GM19438 (cell line): ENCODE measurements at regions not wholly inside any gene's neighbourhood (a gene's known extent, or its start where the extent isn't known, plus 50 kb on each side); places are given as distances from the start of the nearest gene placed in this dataset.

Experiments
- ATAC-seq: cut with Tn5 transposase; IDR thresholded peaks from one replicate; pipeline ENCODE4 v1.9.1; 2021; ENCODE audit warnings: low read depth; ENCODE audit not compliant: unreplicated experiment

DNA sequence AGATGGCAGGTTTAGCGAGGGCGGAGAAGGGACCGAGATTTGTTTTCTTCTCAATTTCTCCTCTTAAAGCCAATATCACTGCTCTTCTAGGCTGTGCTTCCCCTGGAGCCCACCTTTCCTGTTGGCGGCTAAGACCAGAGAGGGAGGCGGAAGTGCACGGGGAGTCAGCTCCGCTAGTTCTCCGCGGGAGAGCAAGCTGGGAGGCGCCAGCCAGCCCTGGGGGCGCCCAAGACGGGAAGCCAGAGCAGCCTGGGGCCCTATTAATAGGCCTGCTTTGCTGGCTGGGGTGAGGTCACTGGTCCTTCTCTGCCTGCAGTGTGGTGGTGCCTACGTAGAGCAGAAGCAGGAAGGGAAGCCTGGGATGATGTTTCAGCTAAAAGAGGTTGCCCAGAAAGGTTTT, 61.6 kb downstream of the LSM5 start:
- ATAC-seq = no peak

DNA sequence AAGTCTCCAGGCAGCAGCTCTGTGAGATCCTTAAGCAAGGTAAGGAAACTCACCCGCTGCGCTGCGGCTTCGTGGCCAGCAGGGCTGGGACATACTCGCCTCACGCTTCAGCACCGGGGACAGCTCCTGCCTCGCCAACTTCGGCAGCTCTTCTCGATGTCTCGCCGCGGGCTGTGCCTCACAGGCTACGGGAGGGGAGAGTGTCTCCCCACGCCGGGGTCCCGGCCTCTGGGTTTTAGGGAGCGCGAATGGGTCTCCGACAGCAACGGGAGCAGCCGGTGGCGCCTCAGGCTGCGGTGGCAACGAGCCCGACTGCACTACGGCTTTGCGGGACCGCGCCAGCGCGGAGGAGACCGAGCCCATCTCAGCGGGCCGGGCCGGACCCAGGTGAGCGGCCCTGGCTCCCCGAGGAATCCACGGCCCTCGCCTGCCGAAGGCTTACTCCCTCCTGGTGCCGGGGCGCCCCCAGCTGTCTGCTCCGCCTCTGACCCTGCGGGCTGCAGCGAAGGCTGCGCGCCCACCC, 62.4 kb downstream of the LSM5 start:
- no peak for ATAC-seq

DNA sequence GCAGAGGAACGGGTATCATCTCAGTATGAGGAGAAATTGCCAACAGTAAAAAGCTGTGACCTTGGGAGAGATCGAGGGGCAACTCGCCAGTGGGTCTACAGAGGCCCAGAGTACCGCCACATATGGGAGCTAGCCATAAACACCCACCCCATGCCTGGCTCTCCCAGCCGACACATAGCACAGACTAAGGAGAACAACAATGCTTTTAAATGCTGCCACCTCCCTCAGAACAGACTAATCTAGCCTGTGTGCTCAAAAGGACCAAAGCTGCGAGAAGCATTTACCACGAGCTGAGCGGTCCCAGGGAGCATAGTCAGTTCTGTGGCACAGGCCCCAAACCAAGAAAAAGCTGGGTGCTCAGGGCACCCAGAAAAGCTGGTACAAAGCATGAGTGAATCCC, 73.3 kb downstream of the LSM5 start:
- no peak for ATAC-seq

DNA sequence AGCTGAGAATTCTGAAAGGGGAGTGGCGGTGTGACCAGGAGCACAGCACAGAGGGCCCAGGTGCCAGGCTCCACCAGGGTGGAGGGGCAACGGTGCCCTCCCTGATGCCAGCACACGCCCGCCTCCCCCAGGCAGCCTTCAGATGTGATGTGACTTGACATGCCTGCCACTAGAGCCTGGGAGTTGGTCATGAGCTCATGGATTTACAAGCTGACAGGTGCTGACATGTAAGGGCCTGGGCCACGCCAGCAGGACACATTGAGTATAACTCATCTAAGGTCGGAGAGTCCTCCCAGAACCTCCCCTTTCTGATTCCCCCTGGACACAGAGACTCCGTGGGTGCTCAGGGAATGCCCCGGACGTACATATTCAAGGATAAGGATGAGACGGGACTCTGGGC, 74.2 kb downstream of the LSM5 start:
- ATAC-seq = no peak

DNA sequence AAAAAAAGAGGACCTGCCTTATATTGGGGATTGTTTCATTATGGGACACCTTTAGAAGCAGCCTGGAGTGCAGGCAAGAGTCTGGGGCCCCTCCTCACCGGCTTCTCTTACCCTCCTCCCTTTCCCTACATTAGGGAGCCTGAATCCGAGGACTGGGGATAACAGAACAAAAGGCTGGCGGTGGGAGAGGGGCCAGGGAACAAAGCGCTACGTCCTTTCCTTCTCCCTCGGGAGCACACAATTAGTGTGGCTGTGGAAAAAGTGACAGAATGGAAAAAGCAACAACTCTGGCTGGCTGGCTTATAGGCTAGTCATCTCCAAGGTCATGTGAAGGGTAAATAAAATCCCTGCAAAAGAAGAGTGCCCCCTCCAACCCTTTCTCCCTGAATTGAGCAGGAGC, 74.7 kb downstream of the LSM5 start:
- ATAC-seq = no peak

DNA sequence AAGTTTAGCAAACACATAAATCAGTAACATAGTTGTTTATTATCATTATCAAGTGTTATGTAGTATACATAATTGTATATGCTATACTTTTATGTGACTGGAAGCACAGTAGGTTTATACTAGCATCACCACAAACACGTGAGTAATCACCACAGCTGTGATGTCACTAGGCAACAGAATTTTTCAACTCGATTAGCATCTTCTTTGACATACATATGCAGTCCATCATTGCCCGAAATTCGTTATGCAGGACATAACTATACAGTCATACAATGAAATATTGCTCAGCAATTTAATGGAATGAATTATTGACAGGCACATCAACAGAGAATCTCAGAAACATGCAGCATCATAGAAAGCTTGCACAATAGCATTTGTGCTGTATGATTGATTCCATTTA, 77.7 kb downstream of the LSM5 start:
- no peak for ATAC-seq

DNA sequence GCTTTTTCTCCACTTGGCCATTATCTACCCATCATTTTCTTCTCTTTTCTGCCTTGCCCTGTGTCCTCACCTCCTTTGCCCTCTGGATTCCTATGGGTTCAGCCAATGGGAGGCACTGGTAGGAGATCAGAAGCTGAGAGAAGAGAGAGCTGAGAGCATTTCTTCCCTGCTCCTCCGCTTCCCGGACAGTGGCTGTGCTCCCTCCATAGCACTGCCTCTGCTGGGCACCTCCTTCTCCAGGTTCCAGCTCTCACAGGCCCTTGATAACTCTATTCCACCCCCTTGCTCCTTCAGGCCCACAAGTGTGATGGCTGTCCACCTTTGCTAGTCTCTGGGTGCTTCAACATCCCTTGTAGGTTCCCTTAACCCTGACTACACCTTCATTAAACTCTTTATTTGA, 79.6 kb downstream of the LSM5 start:
- no peak for ATAC-seq

DNA sequence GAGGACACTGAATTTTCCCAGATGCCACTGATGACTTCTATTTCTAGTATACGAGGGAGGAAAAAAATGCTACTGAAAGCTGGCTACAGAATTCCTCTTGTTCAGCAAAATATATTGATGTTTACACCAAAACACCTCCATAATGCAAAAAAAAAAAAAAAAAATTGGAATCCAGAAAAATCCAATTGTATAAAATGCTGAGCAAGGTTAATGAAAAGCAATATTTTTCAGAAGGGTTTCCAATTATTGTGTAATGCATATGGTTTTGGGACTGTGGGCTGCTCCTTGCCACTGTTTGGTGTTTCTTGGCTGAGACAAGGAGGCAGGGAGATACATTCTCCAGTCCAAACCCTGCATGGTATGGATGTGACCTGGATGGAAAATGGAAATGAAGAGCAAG, 83.8 kb downstream of the LSM5 start:
- ATAC-seq = no peak

DNA sequence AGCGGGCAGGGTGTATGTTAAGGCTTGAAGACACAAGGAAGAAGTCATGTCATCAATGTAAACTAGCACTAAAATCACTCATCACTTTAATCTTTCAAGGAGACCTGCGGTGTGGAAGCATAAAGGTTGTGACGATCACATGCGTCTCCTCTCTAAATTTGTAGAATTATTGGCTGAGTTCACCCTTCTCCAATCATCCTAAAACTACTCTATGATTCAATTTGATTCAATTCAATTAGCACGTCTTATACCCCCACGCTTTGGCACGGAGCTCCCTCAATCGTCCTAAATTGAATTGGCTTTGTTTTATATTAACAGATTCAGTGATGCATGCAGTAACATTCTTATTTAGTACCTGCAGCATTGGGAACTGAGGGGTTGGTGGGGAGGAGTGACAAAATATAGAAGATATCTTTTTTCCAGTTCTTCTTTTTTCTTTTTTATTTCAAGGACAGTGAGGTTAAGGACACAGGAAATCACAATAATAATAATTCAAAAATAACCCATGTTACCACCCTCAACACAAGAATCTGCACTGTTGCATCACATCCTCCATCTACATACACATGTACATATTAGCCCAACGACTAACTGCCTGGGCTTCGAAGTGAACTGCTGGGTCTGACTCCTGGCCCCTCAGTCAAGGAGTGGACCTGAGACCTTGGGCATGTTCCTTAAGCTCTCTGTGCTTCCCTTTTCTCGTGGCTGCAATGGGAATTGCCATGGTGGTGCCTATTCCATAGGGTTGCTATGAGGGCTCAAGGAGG, 86.5 kb downstream of the LSM5 start:
- ATAC-seq = no peak

DNA sequence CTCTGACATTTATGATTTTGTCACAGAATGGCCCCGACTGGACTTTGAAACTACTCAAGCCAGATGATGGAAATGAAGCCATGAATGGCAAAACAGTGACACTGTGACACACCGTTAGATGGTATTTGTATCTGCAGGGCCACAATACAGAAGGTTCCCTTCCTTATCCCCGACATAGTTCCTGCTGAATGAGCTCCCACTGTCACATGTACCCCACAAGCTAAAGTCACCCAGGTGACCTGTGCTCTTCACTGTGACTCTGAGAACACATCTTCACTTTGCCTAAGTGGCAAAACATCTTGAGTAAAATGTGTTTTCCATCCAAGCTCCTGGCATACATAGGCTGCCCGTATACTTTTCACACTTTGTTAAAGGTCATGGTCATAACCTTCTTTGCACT, 89.5 kb downstream of the LSM5 start:
- ATAC-seq = no peak

DNA sequence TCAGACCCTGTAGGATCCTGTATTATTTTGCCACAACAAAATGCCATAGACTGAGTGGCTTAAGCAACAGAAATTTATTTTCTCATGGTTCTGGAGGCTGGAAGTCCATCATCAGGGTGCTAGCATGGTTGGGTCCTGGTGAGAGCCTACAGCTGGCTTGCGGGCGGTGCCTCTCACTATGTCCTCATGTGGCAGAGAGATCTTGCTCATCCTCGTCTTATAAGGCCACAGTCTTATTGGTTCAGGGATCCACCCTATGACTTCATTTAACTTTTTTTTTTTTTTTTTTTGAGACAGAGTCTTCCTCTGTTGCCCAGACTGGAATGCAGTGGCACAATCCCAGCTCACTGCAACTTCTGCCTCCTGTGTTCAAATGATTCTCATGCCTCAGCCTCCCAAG, 90.9 kb downstream of the LSM5 start:
- ATAC-seq = no peak

DNA sequence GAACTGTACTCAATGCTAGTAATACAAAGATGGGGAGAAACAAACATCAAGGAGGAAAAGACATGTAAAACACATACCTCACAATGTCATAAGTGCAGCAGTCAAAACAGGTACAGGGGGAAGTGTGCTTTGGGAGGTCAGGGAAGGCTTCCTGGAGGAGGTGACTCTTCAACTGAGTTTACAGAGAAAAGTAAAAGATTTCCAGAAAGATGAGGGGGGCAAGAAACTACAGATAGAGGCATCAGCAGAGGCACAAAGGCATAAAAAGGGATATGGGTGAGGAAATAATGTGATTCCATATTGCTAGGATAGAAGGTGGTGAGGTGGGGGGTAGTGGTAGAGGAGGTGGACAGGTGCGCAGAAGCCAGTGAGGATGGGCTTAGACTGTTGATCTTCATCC, 95.0 kb downstream of the LSM5 start:
- ATAC-seq = no peak

DNA sequence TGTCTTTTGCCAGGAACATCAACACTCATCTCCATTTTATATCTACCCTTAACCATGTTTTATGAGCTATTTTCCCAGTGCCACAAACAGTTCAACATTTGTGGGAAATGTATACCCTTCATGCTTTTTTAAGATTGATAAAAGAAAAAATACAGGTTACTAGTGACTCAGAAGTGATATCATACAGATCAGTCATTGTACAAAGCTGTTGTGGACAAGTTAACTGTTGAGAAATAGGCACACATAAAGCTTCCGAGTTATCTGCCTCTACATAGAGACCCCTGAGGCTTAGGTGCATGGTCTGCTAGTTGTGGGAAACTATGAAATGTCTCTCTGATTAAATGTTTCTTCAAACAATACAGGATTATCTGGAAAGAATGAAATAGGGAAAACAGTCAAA, 96.3 kb downstream of the LSM5 start:
- no peak for ATAC-seq

DNA sequence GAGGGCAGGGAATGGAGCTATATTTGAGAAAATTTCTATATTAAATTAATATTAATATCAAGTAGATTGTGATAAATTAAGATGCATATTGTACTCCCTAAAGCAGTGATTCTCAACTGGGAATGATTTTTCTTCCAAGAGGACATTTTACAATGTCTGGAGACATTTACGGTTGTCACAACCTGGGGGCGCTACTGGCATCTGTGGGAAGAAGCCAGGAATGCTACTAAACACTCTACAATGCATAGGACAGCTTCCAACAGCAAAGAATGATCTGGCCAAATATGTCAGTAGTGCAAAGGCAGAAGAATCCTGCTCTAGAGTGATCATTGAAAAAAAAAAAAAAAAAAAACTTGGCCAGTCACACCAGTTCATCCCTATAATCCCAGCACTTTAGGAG, 100.0 kb downstream of the LSM5 start:
- ATAC-seq = no peak

DNA sequence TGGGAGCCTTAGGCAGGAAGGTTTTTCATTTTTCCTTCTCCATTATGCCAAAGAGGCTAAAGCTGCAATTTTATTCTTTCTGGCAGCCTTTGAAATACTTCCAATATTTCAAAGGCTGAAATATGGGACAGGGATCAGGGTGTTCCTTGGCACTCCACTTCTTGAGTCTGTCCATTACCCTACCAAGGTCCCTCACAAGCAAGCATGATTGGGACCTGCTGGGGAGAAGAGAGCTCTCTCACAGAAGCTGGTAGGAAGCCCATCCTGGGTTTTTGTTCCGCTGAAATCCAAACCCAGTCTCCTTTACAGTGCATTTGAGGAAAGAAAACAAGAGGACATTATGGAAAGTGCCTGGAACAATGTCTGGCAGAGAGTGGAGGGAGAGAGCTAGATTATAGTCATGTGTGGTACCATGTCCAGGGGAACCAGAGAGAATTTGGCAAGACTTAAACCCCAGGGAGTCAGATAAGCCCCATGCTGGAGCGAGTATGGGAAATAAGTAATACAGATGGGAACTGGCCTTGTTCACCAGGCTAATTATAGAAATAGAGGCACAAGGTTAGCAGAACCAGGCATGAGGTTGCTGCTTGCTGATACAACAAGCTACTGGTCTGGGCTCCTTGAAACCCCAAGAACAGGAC, 104.7 kb downstream of the LSM5 start:
- no peak for ATAC-seq

DNA sequence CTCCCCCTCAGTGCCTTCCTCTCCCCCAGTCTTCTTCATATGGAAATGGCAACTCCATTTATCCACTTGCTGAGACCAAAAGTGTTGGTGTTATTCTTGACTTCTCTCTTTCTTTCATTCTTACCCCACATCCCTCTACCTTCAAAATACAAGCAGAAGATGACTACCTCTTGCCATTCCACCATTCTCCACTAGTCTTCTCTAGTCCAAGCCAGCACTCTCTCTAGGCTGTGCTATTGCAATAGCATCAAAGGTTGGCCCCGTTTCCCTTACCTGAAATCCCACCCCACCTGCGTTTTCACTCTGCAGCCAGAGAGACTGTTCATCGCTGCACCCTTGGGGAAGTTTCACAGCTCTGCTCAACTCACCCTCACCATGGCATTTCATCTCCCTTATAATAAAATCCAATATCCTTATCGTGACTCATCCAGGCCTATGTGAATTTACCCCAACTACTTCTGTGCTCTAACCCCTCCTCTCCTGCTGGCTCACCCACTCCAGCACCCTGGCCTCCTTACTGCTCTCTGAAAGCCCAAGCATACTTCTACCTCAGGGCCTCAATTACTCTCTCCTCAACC, 109.1 kb downstream of the LSM5 start:
- no peak for ATAC-seq

DNA sequence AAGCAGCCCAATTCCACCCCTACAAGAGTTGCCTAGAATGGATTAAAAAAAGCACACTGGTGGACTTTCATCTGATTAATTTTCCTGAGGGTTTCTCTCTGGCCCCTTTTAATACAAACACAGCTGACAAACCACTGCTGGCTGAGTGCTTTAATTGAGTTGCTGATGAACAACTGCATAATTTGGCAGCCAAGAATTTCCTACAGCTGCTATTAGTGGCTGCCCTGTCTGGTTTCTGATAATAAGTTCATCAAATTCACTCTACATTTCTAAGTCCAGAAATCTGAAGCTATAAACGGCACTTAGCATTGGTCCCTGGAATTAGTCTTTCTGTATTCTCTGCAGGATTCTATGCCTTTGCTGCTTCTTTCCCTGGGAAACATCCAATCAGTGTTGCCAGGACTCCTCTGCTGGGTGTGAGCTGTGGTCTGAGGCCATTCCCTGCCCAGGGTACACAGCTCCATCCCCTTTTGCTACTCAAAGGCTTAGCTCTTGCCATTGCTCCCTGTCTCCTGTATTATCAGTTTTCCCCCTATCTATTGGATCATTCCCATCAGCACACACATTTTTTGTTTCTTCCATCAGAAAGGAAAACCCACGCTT, 110.6 kb downstream of the LSM5 start:
- ATAC-seq = no peak

DNA sequence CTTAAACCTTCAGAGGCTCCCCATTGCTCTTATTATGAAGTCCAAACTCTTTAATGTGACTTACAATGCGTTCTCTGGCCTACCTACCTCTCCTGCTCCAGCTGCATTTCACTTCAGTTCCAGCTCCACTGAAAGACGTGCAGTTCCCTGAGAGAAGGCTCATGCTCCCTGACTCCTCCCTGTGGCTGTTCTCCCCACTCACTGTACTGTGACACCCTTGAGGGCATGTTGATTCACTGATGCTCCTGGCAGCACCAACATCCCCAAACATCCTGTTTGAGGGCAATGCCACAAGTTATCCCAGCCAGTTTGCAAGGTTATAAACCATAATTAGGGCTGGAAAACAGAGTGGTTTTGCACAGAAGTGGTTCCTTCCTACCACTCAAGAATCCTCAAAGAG, 111.2 kb downstream of the LSM5 start:
- ATAC-seq = no peak

DNA sequence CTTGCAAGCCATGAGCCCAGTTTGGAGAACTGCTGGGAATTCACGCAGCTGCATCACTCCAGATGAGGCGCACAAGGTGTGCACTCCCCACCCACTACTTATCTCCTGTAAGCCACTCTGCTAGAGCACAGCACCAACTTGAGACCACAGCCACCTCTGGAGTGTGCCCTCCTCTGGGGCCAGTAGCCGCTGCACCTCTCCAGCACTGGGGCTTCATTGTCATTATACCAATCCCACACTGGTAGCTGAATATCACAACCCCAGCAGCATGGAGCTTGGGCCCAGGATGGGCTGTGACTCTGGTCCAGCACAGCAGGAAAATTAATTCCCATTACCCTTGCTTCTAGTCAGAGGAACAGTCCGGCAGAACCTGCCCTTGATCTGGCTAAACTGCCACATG, 125.6 kb downstream of the LSM5 start:
- ATAC-seq = no peak

DNA sequence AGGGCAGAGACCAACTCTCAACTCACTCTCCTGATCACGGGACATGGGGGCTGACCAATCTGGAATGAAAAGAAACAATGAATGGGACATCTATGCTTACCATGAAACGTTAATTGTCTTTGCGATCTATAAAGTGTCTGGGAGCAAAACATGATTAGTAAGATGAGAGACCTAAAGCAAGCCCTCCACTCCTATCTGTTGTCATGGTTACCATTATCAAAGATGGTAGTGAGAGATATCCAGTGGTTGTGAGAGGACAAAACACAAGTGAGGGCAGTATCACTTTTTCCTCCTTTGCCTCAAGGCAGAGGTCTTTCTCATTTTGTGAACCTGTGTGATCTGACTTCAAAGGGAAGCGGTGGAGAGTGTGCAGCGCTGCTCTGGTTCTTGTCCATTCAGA, 130.1 kb downstream of the LSM5 start:
- no peak for ATAC-seq

DNA sequence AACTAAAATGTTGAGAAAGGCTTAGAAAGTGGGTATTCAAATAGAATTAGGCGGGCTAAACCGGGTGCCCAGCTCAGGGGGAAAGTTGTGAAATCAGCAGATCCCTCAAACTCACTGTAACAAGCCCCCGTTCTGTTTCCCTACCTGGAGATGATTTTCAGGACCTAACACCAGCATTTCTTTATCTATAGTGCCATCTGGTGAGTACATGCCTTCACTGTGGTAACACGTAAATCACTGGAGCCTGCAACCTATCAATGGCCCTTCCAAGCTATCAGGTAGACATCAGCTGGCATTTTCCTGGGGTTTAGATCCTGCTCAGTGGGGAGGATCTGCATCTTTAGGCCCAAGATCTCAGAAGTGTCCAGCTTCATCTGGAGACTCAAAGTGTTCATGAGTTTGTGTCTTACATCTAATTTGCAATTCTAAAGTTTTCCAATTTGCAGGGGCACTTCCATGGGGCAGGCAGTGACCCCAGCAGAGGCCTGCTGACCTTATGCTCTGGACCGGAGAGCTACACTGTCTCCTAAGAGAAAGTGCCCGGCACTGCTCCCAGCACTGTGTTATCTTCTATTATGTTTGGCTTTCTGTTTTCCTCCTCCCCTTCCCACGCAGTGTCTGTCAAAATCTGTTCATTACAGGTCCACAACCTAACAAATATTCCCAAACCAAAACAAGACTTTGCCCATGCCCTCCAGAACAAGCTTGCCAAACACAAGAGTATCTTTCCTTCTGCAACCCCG, 132.5 kb downstream of the LSM5 start:
- no peak for ATAC-seq
